Activated naive CD8-positive, alpha-beta T cell treated with anti-CD3 and anti-CD28 coated beads, Interleukin-2, amount 50 U/mL, for 24 hours (primary cell): ENCODE measurements at regions not wholly inside any gene's neighbourhood (a gene's known extent, or its start where the extent isn't known, plus 50 kb on each side); places are given as distances from the start of the nearest gene placed in this dataset.

Experiments used
- ATAC-seq: fragments of 150-1000 bp; cut with Tn5 transposase; one replicate; pipeline ENCODE4 v1.10.0; 2021
- DNase-seq: peaks from one replicate; pipeline ENCODE4 v3.0.0; 2021
- H3K27ac Mint-ChIP-seq: one replicate; pipeline ENCODE4 v1.8.0; 2021; ENCODE audit warnings: mild to moderate bottlenecking, mixed read lengths
- H3K27me3 Mint-ChIP-seq: one replicate; pipeline ENCODE4 v1.8.0; 2021; ENCODE audit warnings: mixed read lengths
- H3K36me3 Mint-ChIP-seq: one replicate; pipeline ENCODE4 v1.8.0; 2021; ENCODE audit warnings: low read depth, mixed read lengths
- H3K4me1 Mint-ChIP-seq: one replicate; pipeline ENCODE4 v1.8.0; 2021; ENCODE audit warnings: mixed read lengths
- H3K4me3 Mint-ChIP-seq: one replicate; pipeline ENCODE4 v1.8.0; 2021; ENCODE audit warnings: mild to moderate bottlenecking, moderate library complexity, mixed read lengths
- H3K9me3 Mint-ChIP-seq: one replicate; pipeline ENCODE4 v1.8.0; 2021; ENCODE audit warnings: mixed read lengths

GRCh38 chr9:126017758-126018157 lies 270.6 kb downstream of the PBX3 start:
- Mint-ChIP-seq H3K4me3 (no peak overlapping the region), H3K9me3 (no peaks in the 10 kb centered on the region), H3K36me3 (no peaks in the 10 kb centered on the region), H3K27me3 (peaks cover 8% of the 10 kb centered on the region), H3K4me1 (no peaks in the 10 kb centered on the region), H3K27ac (no peak overlapping the region)
- DNase-seq (no peak), ATAC-seq (no peak)

GRCh38 chr9:126020836-126021235 lies 273.7 kb downstream of the PBX3 start:
- Mint-ChIP-seq H3K27ac (no peak overlapping the region), H3K4me3 (no peak overlapping the region), H3K27me3 (no peaks in the 10 kb centered on the region), H3K36me3 (no peaks in the 10 kb centered on the region), H3K4me1 (no peaks in the 10 kb centered on the region), H3K9me3 (no peaks in the 10 kb centered on the region)
- DNase-seq = no peak
- ATAC-seq = no peak

- ATAC-seq = no peak
- H3K27me3 Mint-ChIP-seq = no peaks in the 10 kb centered on the region
- no peak overlapping the region for H3K27ac Mint-ChIP-seq
- H3K36me3 Mint-ChIP-seq = no peaks in the 10 kb centered on the region
- H3K4me3 Mint-ChIP-seq = no peak overlapping the region
- H3K9me3 Mint-ChIP-seq = no peaks in the 10 kb centered on the region
- DNase-seq = no peak
- no peaks in the 10 kb centered on the region for H3K4me1 Mint-ChIP-seq
These were observed 276.8 kb downstream of the PBX3 start for GRCh38 chr9:126023962-126024361.

GRCh38 chr9:126024581-126025230 lies 277.5 kb downstream of the PBX3 start:
- ATAC-seq = no peak

GRCh38 chr9:126025991-126026390 lies 278.8 kb downstream of the PBX3 start:
- Mint-ChIP-seq H3K36me3 (no peaks in the 10 kb centered on the region), H3K4me1 (no peaks in the 10 kb centered on the region), H3K9me3 (no peaks in the 10 kb centered on the region), H3K4me3 (no peak overlapping the region), H3K27me3 (no peaks in the 10 kb centered on the region), H3K27ac (no peak overlapping the region)
- ATAC-seq (no peak), DNase-seq (no peak)

More at GRCh38 chr9:126024581-126025230, 277.5 kb downstream of the PBX3 start:
- Mint-ChIP-seq H3K27me3 (no peaks in the 10 kb centered on the region), H3K4me3 (no peak overlapping the region), H3K9me3 (no peaks in the 10 kb centered on the region), H3K4me1 (no peaks in the 10 kb centered on the region), H3K36me3 (no peaks in the 10 kb centered on the region), H3K27ac (no peak overlapping the region)
- no peak for DNase-seq

- Mint-ChIP-seq H3K27me3 (no peaks in the 10 kb centered on the region), H3K9me3 (no peaks in the 10 kb centered on the region), H3K36me3 (no peaks in the 10 kb centered on the region), H3K27ac (no peak overlapping the region), H3K4me1 (no peaks in the 10 kb centered on the region), H3K4me3 (no peak overlapping the region)
- ATAC-seq = no peak
- DNase-seq = no peak
These were observed 280.4 kb downstream of the PBX3 start for GRCh38 chr9:126027566-126027965.

- Mint-ChIP-seq H3K27ac (no peak overlapping the region), H3K4me1 (no peaks in the 10 kb centered on the region), H3K36me3 (no peaks in the 10 kb centered on the region)
These were observed 281.6 kb downstream of the PBX3 start for GRCh38 chr9:126028746-126029145.

GRCh38 chr9:126030716-126031115 lies 283.5 kb downstream of the PBX3 start:
- H3K27me3 Mint-ChIP-seq = peaks cover 5% of the 10 kb centered on the region
- ATAC-seq = no peak
- no peak overlapping the region for H3K27ac Mint-ChIP-seq
- H3K36me3 Mint-ChIP-seq = no peaks in the 10 kb centered on the region
- no peaks in the 10 kb centered on the region for H3K4me1 Mint-ChIP-seq
- no peak overlapping the region for H3K4me3 Mint-ChIP-seq
- H3K9me3 Mint-ChIP-seq = no peaks in the 10 kb centered on the region
- no peak for DNase-seq

More at GRCh38 chr9:126028746-126029145, 281.6 kb downstream of the PBX3 start:
- DNase-seq (no peak), ATAC-seq (no peak)
- Mint-ChIP-seq H3K4me3 (no peak overlapping the region), H3K9me3 (no peaks in the 10 kb centered on the region), H3K27me3 (peaks cover 2% of the 10 kb centered on the region)

- Mint-ChIP-seq H3K9me3 (no peaks in the 10 kb centered on the region), H3K27me3 (peaks cover 7% of the 10 kb centered on the region), H3K27ac (no peak overlapping the region), H3K4me1 (no peaks in the 10 kb centered on the region), H3K36me3 (no peaks in the 10 kb centered on the region), H3K4me3 (no peak overlapping the region)
- DNase-seq (no peak), ATAC-seq (no peak)
These were observed 283.9 kb downstream of the PBX3 start for GRCh38 chr9:126031116-126031515.

- Mint-ChIP-seq H3K36me3 (no peaks in the 10 kb centered on the region), H3K27me3 (peaks cover 8% of the 10 kb centered on the region), H3K4me3 (no peak overlapping the region), H3K4me1 (no peaks in the 10 kb centered on the region), H3K27ac (no peak overlapping the region), H3K9me3 (no peaks in the 10 kb centered on the region)
- DNase-seq (no peak), ATAC-seq (no peak)
These were observed 285.0 kb downstream of the PBX3 start for GRCh38 chr9:126032135-126032534.

GRCh38 chr9:126033318-126033717 lies 286.1 kb downstream of the PBX3 start:
- DNase-seq (no peak), ATAC-seq (no peak)
- no peak overlapping the region for H3K27ac Mint-ChIP-seq
- H3K4me3 Mint-ChIP-seq = no peak overlapping the region
- no peaks in the 10 kb centered on the region for H3K9me3 Mint-ChIP-seq
- no peaks in the 10 kb centered on the region for H3K36me3 Mint-ChIP-seq
- H3K4me1 Mint-ChIP-seq = no peaks in the 10 kb centered on the region
- H3K27me3 Mint-ChIP-seq = peaks cover 11% of the 10 kb centered on the region

GRCh38 chr9:126033956-126034355 lies 286.8 kb downstream of the PBX3 start:
- DNase-seq (no peak), ATAC-seq (no peak)
- no peaks in the 10 kb centered on the region for H3K4me1 Mint-ChIP-seq
- no peaks in the 10 kb centered on the region for H3K9me3 Mint-ChIP-seq
- no peaks in the 10 kb centered on the region for H3K36me3 Mint-ChIP-seq
- no peak overlapping the region for H3K4me3 Mint-ChIP-seq
- no peak overlapping the region for H3K27ac Mint-ChIP-seq
- peaks cover 11% of the 10 kb centered on the region for H3K27me3 Mint-ChIP-seq

GRCh38 chr9:126036881-126037291 lies 289.7 kb downstream of the PBX3 start:
- no peak for DNase-seq
- Mint-ChIP-seq H3K27ac (no peak overlapping the region), H3K36me3 (no peaks in the 10 kb centered on the region), H3K27me3 (peaks cover 11% of the 10 kb centered on the region), H3K9me3 (peaks cover 9% of the 10 kb centered on the region), H3K4me1 (no peaks in the 10 kb centered on the region), H3K4me3 (no peak overlapping the region)
- ATAC-seq = no peak

- no peak overlapping the region for H3K4me3 Mint-ChIP-seq
- no peak overlapping the region for H3K27ac Mint-ChIP-seq
- DNase-seq (no peak), ATAC-seq (no peak)
- H3K4me1 Mint-ChIP-seq = no peaks in the 10 kb centered on the region
- H3K9me3 Mint-ChIP-seq = peaks cover 17% of the 10 kb centered on the region
- peaks cover 17% of the 10 kb centered on the region for H3K27me3 Mint-ChIP-seq
- H3K36me3 Mint-ChIP-seq = peaks cover 2% of the 10 kb centered on the region
These were observed 287.8 kb upstream of the MVB12B start for GRCh38 chr9:126038790-126039189.

- Mint-ChIP-seq H3K27me3 (peaks cover 23% of the 10 kb centered on the region), H3K27ac (no peak overlapping the region), H3K4me3 (no peak overlapping the region), H3K9me3 (peaks cover 27% of the 10 kb centered on the region), H3K4me1 (no peaks in the 10 kb centered on the region), H3K36me3 (peaks cover 4% of the 10 kb centered on the region)
- DNase-seq = no peak
- ATAC-seq = no peak
These were observed 282.9 kb upstream of the MVB12B start for GRCh38 chr9:126043681-126044080.

- H3K36me3 Mint-ChIP-seq = peaks cover 2% of the 10 kb centered on the region
- no peak overlapping the region for H3K4me3 Mint-ChIP-seq
- peaks cover 19% of the 10 kb centered on the region for H3K27me3 Mint-ChIP-seq
- H3K4me1 Mint-ChIP-seq = no peaks in the 10 kb centered on the region
- H3K27ac Mint-ChIP-seq = no peak overlapping the region
- DNase-seq (no peak), ATAC-seq (no peak)
- peaks cover 9% of the 10 kb centered on the region for H3K9me3 Mint-ChIP-seq
These were observed 277.5 kb upstream of the MVB12B start for GRCh38 chr9:126049088-126049487.
